ENCODE measurements at regions not wholly inside any gene's neighbourhood (a gene's known extent, or its start where the extent isn't known, plus 50 kb on each side); places are given as distances from the start of the nearest gene placed in this dataset.
"Not testable (repeated sequence)": the region's sequence is repeated elsewhere in the genome, so short reads cannot be mapped to it uniquely, and the experiment has no call there.

- DNase-seq: no peak
These were observed 107.5 kb upstream of the PDE10A start for GRCh38 chr6:165770397-165771082.

- DNase-seq: no peak
These were observed 106.8 kb upstream of the PDE10A start for GRCh38 chr6:165769884-165770283.

- DNase-seq: no peak
These were observed 106.4 kb upstream of the PDE10A start for GRCh38 chr6:165769401-165769800.

GRCh38 chr6:165768961-165769360, 105.9 kb upstream of the PDE10A start:
- no peak for DNase-seq

- DNase-seq: no peak
These were observed 104.2 kb upstream of the PDE10A start for GRCh38 chr6:165767228-165767627.

GRCh38 chr6:165766457-165766856, 103.4 kb upstream of the PDE10A start:
- DNase-seq: no peak

- no peak for DNase-seq
These were observed 103.0 kb upstream of the PDE10A start for GRCh38 chr6:165766026-165766425.

- not testable (repeated sequence) for DNase-seq
These were observed 102.2 kb upstream of the PDE10A start for GRCh38 chr6:165765256-165765655.

- no peak for DNase-seq
These were observed 99.8 kb upstream of the PDE10A start for GRCh38 chr6:165762876-165763275.

GRCh38 chr6:165762125-165762524, 99.1 kb upstream of the PDE10A start:
- no peak for DNase-seq

- no peak for DNase-seq
These were observed 97.8 kb upstream of the PDE10A start for GRCh38 chr6:165760803-165761185.

- no peak for DNase-seq
These were observed 97.2 kb upstream of the PDE10A start for GRCh38 chr6:165760126-165760802.

- DNase-seq: no peak
These were observed 95.4 kb upstream of the PDE10A start for GRCh38 chr6:165758441-165758840.

- DNase-seq: no peak
These were observed 92.5 kb upstream of the PDE10A start for GRCh38 chr6:165755583-165755982.

- no peak for DNase-seq
These were observed 90.5 kb upstream of the PDE10A start for GRCh38 chr6:165753506-165753905.

- DNase-seq: no peak
These were observed 89.4 kb upstream of the PDE10A start for GRCh38 chr6:165752451-165752850.

GRCh38 chr6:165751486-165751885, 88.4 kb upstream of the PDE10A start:
- no peak for DNase-seq

GRCh38 chr6:165749163-165749562, 86.1 kb upstream of the PDE10A start:
- DNase-seq: no peak

GRCh38 chr6:165748390-165748789, 85.3 kb upstream of the PDE10A start:
- no peak for DNase-seq

- no peak for DNase-seq
These were observed 84.9 kb upstream of the PDE10A start for GRCh38 chr6:165747963-165748362.

- DNase-seq: no peak
These were observed 83.3 kb upstream of the PDE10A start for GRCh38 chr6:165746331-165746730.

- DNase-seq: no peak
These were observed 82.5 kb upstream of the PDE10A start for GRCh38 chr6:165745492-165745891.

- DNase-seq: no peak
These were observed 81.7 kb upstream of the PDE10A start for GRCh38 chr6:165744555-165745228.

GRCh38 chr6:165743366-165743898, 80.4 kb upstream of the PDE10A start:
- DNase-seq: no peak

All from stimulated activated CD4-positive, alpha-beta T cell treated with anti-CD3 and anti-CD28 coated beads, Interleukin-12 subunit alpha, Interleukin-12 subunit beta, amount 100 ng/mL, for 4 hours (primary cell).